ENCODE measurements at regions not wholly inside any gene's neighbourhood (a gene's known extent, or its start where the extent isn't known, plus 50 kb on each side); places are given as distances from the start of the nearest gene placed in this dataset.

GRCh38 chr5:175162036-175162435 lies 281.9 kb downstream of the DRD1 start:
- DNase-seq, result no peak

- DNase-seq, result no peak
Measured at GRCh38 chr5:175159956-175160355, 284.0 kb downstream of the DRD1 start.

- DNase-seq, result no peak
Measured at GRCh38 chr5:175148636-175149172, 295.3 kb downstream of the DRD1 start.

GRCh38 chr5:175146733-175147132 lies 297.2 kb downstream of the DRD1 start:
- no peak for DNase-seq

- DNase-seq, result no peak
Measured at GRCh38 chr5:175141421-175141820, 302.6 kb downstream of the DRD1 start.

GRCh38 chr5:175133185-175133584 lies 310.8 kb downstream of the DRD1 start:
- no peak for DNase-seq

GRCh38 chr5:175131432-175131831 lies 312.6 kb downstream of the DRD1 start:
- DNase-seq, result no peak

GRCh38 chr5:175129619-175130018 lies 314.4 kb downstream of the DRD1 start:
- no peak for DNase-seq

GRCh38 chr5:175129121-175129520 lies 314.9 kb downstream of the DRD1 start:
- DNase-seq, result no peak

GRCh38 chr5:175124821-175125220 lies 319.2 kb downstream of the DRD1 start:
- no peak for DNase-seq

- DNase-seq, result no peak
Measured at GRCh38 chr5:175124251-175124813, 319.6 kb downstream of the DRD1 start.

GRCh38 chr5:175123542-175123941 lies 320.4 kb downstream of the DRD1 start:
- DNase-seq, result no peak

- DNase-seq, result no peak
Measured at GRCh38 chr5:175121457-175121856, 322.5 kb downstream of the DRD1 start.

GRCh38 chr5:175120412-175120811 lies 323.6 kb downstream of the DRD1 start:
- no peak for DNase-seq

GRCh38 chr5:175118700-175119309 lies 325.2 kb downstream of the DRD1 start:
- no peak for DNase-seq

GRCh38 chr5:175116466-175117048 lies 327.4 kb downstream of the DRD1 start:
- DNase-seq, result no peak

GRCh38 chr5:175115831-175116230 lies 328.2 kb downstream of the DRD1 start:
- no peak for DNase-seq

GRCh38 chr5:175113947-175114346 lies 330.0 kb downstream of the DRD1 start:
- no peak for DNase-seq

- no peak for DNase-seq
Measured at GRCh38 chr5:175109058-175109755, 334.8 kb downstream of the DRD1 start.

- no peak for DNase-seq
Measured at GRCh38 chr5:175107865-175108264, 336.1 kb downstream of the DRD1 start.

GRCh38 chr5:175107028-175107588 lies 336.9 kb downstream of the DRD1 start:
- no peak for DNase-seq

GRCh38 chr5:175104677-175105076 lies 339.3 kb downstream of the DRD1 start:
- DNase-seq, result no peak

- DNase-seq, result no peak
Measured at GRCh38 chr5:175103746-175104145, 340.2 kb downstream of the DRD1 start.

- no peak for DNase-seq
Measured at GRCh38 chr5:175102717-175103116, 341.3 kb downstream of the DRD1 start.

All from stimulated activated CD4-positive, alpha-beta T cell treated with anti-CD3 and anti-CD28 coated beads, Interleukin-2, amount 100 ng/mL, for 24 hours (primary cell).